HL-60 (cell line): ENCODE measurements at regions not wholly inside any gene's neighbourhood (a gene's known extent, or its start where the extent isn't known, plus 50 kb on each side); places are given as distances from the start of the nearest gene placed in this dataset.

Source experiments
- DNase-seq, 2 experiments: peaks; one replicate each; pipeline ENCODE4 v3.0.0-alpha.2; 2010 to 2020; ENCODE audit warnings: low read depth in 1 of 2, low spot score in 1 of 2
- H3K27ac ChIP-seq: fragments of 250-450 bp; sonication (Bioruptor Pico); replicated peaks from 2 replicates; pipeline ENCODE4 v1.5.1; 2020; ENCODE audit warnings: mild to moderate bottlenecking, moderate library complexity
- H3K27me3 ChIP-seq: fragments of 250-450 bp; sonication (Bioruptor Pico); 2 replicates; pipeline ENCODE4 v1.5.1; 2021; ENCODE audit warnings: mild to moderate bottlenecking, moderate library complexity; ENCODE audit not compliant: insufficient read depth, poor library complexity, severe bottlenecking
- H3K4me3 ChIP-seq: replicated peaks from 2 replicates; pipeline ENCODE4 v1.5.1; 2011; ENCODE audit warnings: mild to moderate bottlenecking, control low read depth, low read length; ENCODE audit not compliant: insufficient read depth
- GABPA ChIP-seq: IDR thresholded peaks from 2 replicates; pipeline ENCODE4 v1.6.1; 2012; ENCODE audit warnings: low read depth
- POLR2AphosphoS5 ChIP-seq: IDR thresholded peaks from 2 replicates; pipeline ENCODE4 v1.6.1; 2012; ENCODE audit warnings: low read depth
- SPI1 ChIP-seq: IDR thresholded peaks from 2 replicates; pipeline ENCODE4 v1.6.1; 2012; ENCODE audit warnings: low read depth, mild to moderate bottlenecking, borderline replicate concordance
- TF ChIP-seq, protein P1 (sequence below): IDR thresholded peaks from 2 replicates; pipeline ENCODE4 v1.6.1; 2012; ENCODE audit warnings: low read depth; ENCODE audit not compliant: insufficient replicate concordance
- TF ChIP-seq, protein P2 (sequence below): IDR thresholded peaks from one replicate; pipeline ENCODE4 v1.5.1; 2011; ENCODE audit warnings: low read length, control low read depth, inconsistent platforms; ENCODE audit not compliant: insufficient read depth

DNA sequence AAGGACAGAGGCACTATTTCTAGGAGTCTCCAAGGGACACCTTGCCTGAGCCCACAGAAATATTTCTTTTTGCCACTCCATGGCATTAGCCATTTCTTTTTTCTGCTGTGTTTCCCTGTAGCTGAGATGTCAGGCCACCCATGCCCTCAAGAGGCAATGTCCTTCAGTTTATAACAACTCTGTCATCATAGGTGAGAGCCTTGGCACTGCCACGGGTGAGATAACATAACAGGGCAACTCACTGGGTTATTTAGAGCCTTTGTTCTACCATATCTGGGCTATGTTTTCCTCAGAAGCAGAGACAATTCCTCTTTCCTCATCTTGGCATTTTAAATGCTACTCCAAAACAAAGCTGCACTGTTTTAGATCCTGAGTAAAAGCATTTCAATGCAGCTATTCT lies 99.9 kb upstream of the MAOA start:
- TF ChIP-seq, protein P1, sequence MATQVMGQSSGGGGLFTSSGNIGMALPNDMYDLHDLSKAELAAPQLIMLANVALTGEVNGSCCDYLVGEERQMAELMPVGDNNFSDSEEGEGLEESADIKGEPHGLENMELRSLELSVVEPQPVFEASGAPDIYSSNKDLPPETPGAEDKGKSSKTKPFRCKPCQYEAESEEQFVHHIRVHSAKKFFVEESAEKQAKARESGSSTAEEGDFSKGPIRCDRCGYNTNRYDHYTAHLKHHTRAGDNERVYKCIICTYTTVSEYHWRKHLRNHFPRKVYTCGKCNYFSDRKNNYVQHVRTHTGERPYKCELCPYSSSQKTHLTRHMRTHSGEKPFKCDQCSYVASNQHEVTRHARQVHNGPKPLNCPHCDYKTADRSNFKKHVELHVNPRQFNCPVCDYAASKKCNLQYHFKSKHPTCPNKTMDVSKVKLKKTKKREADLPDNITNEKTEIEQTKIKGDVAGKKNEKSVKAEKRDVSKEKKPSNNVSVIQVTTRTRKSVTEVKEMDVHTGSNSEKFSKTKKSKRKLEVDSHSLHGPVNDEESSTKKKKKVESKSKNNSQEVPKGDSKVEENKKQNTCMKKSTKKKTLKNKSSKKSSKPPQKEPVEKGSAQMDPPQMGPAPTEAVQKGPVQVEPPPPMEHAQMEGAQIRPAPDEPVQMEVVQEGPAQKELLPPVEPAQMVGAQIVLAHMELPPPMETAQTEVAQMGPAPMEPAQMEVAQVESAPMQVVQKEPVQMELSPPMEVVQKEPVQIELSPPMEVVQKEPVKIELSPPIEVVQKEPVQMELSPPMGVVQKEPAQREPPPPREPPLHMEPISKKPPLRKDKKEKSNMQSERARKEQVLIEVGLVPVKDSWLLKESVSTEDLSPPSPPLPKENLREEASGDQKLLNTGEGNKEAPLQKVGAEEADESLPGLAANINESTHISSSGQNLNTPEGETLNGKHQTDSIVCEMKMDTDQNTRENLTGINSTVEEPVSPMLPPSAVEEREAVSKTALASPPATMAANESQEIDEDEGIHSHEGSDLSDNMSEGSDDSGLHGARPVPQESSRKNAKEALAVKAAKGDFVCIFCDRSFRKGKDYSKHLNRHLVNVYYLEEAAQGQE: no peak
- no peak for TF ChIP-seq SPI1
- TF ChIP-seq POLR2AphosphoS5: no peak
- TF ChIP-seq, protein P2, sequence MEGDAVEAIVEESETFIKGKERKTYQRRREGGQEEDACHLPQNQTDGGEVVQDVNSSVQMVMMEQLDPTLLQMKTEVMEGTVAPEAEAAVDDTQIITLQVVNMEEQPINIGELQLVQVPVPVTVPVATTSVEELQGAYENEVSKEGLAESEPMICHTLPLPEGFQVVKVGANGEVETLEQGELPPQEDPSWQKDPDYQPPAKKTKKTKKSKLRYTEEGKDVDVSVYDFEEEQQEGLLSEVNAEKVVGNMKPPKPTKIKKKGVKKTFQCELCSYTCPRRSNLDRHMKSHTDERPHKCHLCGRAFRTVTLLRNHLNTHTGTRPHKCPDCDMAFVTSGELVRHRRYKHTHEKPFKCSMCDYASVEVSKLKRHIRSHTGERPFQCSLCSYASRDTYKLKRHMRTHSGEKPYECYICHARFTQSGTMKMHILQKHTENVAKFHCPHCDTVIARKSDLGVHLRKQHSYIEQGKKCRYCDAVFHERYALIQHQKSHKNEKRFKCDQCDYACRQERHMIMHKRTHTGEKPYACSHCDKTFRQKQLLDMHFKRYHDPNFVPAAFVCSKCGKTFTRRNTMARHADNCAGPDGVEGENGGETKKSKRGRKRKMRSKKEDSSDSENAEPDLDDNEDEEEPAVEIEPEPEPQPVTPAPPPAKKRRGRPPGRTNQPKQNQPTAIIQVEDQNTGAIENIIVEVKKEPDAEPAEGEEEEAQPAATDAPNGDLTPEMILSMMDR: no peak
- TF ChIP-seq GABPA: no peak
- H3K4me3 ChIP-seq: no peak overlapping the region

DNA sequence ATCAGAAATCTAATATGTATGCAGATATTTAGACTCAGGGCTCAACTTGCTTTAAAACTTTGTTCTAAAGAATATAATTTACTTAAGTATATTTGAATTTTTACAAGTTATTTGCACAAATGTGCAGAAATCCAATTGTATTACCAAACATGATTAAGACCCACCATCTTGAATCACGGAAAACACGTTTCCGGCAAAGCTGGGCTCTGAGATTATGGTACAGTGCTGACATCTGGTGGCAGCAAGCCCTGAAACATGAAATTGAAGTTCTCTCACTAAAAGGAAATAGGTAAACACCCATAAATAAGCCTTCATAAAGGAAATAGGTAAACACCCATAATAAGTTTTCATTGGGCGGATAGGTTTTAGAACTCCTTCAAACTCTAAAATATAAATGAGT lies 98.3 kb upstream of the MAOA start:
- H3K27ac ChIP-seq: no peak overlapping the region
- DNase-seq: peak; percentile 12 to 52

More for the DNA sequence above, 99.9 kb upstream of the MAOA start:
- H3K27me3 ChIP-seq: no peaks in the 10 kb centered on the region
- H3K27ac ChIP-seq: no peak overlapping the region
- DNase-seq: no peak

DNA sequence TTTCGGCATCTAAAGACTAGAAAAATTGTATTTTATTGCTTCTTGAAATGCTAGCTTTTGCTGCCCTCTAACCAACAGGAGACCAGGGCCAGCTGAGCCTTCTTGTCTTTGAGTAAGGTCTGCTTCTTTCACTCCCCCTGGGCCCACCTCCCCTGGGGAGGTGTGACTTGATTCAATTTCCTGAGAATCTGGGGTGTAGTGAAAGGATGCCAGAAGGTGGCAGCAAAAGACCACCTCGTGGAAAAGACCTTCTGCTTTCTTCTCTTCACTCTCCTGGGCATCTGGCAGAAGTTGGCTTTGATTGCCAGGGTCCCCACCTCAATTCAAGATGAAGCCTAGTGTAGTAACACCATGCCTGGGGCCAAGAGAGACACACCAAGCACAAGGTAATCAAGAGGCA lies 96.5 kb upstream of the MAOA start:
- DNase-seq: peak in 1 of 2 experiments; percentile 33
- no peak for TF ChIP-seq SPI1
- TF ChIP-seq, protein P2: no peak
- TF ChIP-seq GABPA: no peak
- TF ChIP-seq POLR2AphosphoS5: no peak
- TF ChIP-seq, protein P1: no peak
- Histone ChIP-seq H3K4me3 (no peak overlapping the region), H3K27me3 (no peaks in the 10 kb centered on the region), H3K27ac (no peak overlapping the region)

More for the DNA sequence above, 98.3 kb upstream of the MAOA start:
- no peak overlapping the region for H3K4me3 ChIP-seq
- TF ChIP-seq, protein P1: no peak
- TF ChIP-seq, protein P2: peak; percentile 35
- H3K27me3 ChIP-seq: no peaks in the 10 kb centered on the region
